ENCODE measurements at regions not wholly inside any gene's neighbourhood (a gene's known extent, or its start where the extent isn't known, plus 50 kb on each side); places are given as distances from the start of the nearest gene placed in this dataset.

- H3K9ac ChIP-seq (ENCODE audit: insufficient read depth in 1 of 2, low read depth in 2 of 2, low read length in 2 of 2) = no peak overlapping the region
- FAIRE-seq (no peak), DNase-seq (ENCODE audit: extremely low read depth in 1 of 4, low spot score in 3 of 4) (no peak), ATAC-seq (no peak)
- H3K4me1 ChIP-seq (replicated peaks in 1 of 2; ENCODE audit: control insufficient read depth in 2 of 2, insufficient read depth in 2 of 2, low read length in 2 of 2) = no peaks in the 10 kb centered on the region
- POLR2A ChIA-PET = no interaction called here
- in situ Hi-C loops (cut with MboI) (no loop called here), intact Hi-C loops (cut with micrococcal nuclease) (no loop called here)
- H4K20me1 ChIP-seq (replicated peaks; ENCODE audit: control insufficient read depth, insufficient read depth, low read length) = no peaks in the 10 kb centered on the region
- TF ChIP-seq, protein P1, sequence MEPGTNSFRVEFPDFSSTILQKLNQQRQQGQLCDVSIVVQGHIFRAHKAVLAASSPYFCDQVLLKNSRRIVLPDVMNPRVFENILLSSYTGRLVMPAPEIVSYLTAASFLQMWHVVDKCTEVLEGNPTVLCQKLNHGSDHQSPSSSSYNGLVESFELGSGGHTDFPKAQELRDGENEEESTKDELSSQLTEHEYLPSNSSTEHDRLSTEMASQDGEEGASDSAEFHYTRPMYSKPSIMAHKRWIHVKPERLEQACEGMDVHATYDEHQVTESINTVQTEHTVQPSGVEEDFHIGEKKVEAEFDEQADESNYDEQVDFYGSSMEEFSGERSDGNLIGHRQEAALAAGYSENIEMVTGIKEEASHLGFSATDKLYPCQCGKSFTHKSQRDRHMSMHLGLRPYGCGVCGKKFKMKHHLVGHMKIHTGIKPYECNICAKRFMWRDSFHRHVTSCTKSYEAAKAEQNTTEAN (CRISPR knock-in tag; IDR thresholded peaks at IDR 0.05) = no peak
- no peak for TF ChIP-seq TCF7L2 (IDR thresholded peaks at IDR 0.05; ENCODE audit: low read depth, low read length)
- TF ChIP-seq, protein P2, sequence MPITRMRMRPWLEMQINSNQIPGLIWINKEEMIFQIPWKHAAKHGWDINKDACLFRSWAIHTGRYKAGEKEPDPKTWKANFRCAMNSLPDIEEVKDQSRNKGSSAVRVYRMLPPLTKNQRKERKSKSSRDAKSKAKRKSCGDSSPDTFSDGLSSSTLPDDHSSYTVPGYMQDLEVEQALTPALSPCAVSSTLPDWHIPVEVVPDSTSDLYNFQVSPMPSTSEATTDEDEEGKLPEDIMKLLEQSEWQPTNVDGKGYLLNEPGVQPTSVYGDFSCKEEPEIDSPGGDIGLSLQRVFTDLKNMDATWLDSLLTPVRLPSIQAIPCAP (CRISPR knock-in tag; IDR thresholded peaks at IDR 0.05; ENCODE audit: borderline replicate concordance) = no peak
- TF ChIP-seq TAF7 (tag; IDR thresholded peaks at IDR 0.05) = no peak
- no peak for TF ChIP-seq ZNF584 (CRISPR knock-in tag; IDR thresholded peaks at IDR 0.05; ENCODE audit: low read depth)
- no peak for TF ChIP-seq GATAD2B (IDR thresholded peaks at IDR 0.05; ENCODE audit: borderline replicate concordance)
- TF ChIP-seq, protein P3, sequence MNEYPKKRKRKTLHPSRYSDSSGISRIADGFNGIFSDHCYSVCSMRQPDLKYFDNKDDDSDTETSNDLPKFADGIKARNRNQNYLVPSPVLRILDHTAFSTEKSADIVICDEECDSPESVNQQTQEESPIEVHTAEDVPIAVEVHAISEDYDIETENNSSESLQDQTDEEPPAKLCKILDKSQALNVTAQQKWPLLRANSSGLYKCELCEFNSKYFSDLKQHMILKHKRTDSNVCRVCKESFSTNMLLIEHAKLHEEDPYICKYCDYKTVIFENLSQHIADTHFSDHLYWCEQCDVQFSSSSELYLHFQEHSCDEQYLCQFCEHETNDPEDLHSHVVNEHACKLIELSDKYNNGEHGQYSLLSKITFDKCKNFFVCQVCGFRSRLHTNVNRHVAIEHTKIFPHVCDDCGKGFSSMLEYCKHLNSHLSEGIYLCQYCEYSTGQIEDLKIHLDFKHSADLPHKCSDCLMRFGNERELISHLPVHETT (CRISPR knock-in tag; conservative IDR thresholded peaks at IDR 0.05 in 1 of 2, IDR thresholded peaks at IDR 0.05 in 1 of 2) = no peak
- TF ChIP-seq ZNF232 (CRISPR knock-in tag; IDR thresholded peaks at IDR 0.05) = no peak
- TF ChIP-seq ZNF124 (CRISPR knock-in tag; IDR thresholded peaks at IDR 0.05) = no peak
- TF ChIP-seq, protein P4, sequence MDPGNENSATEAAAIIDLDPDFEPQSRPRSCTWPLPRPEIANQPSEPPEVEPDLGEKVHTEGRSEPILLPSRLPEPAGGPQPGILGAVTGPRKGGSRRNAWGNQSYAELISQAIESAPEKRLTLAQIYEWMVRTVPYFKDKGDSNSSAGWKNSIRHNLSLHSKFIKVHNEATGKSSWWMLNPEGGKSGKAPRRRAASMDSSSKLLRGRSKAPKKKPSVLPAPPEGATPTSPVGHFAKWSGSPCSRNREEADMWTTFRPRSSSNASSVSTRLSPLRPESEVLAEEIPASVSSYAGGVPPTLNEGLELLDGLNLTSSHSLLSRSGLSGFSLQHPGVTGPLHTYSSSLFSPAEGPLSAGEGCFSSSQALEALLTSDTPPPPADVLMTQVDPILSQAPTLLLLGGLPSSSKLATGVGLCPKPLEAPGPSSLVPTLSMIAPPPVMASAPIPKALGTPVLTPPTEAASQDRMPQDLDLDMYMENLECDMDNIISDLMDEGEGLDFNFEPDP (CRISPR knock-in tag; IDR thresholded peaks at IDR 0.05) = no peak
- no peak for TF ChIP-seq BACH1 (tag; IDR thresholded peaks at IDR 0.05)
- TF ChIP-seq KAT7 (CRISPR knock-in tag; IDR thresholded peaks at IDR 0.05; ENCODE audit: borderline replicate concordance) = no peak
- TF ChIP-seq PHF21A (IDR thresholded peaks at IDR 0.05; ENCODE audit: borderline replicate concordance, low read depth) = no peak
- no peak for TF ChIP-seq NR0B1 (IDR thresholded peaks at IDR 0.05; ENCODE audit: partially characterized antibody)
- no peak overlapping the region for H2AFZ ChIP-seq (ENCODE audit: low read depth, low read length)
- CTCF ChIA-PET (ENCODE audit: low intra/inter-chr PET ratio) = no interaction called here
- WGBS (ENCODE audit: insufficient coverage, low coverage, missing lambda C conversion rate) = 33% methylated on average over 1 of the region's 2 CpGs
- H3K79me2 ChIP-seq (ENCODE audit: control insufficient read depth, insufficient read depth, low read length) = no peaks in the 10 kb centered on the region
- no peak overlapping the region for H3K27ac ChIP-seq (ENCODE audit: extremely low read depth, low read depth, low read length)
- H3K36me3 ChIP-seq (ENCODE audit: control insufficient read depth, insufficient read depth, low read length) = no peaks in the 10 kb centered on the region
- H3K27me3 ChIP-seq (ENCODE audit: control insufficient read depth in 2 of 2, insufficient read depth in 2 of 2, low read length in 2 of 2) = no peaks in the 10 kb centered on the region
- BruUV-seq (replicated peaks) = no TSS peak
- no peak overlapping the region for H3K4me3 ChIP-seq
- H3K9me3 ChIP-seq (replicated peaks; ENCODE audit: control insufficient read depth, insufficient read depth, low read depth, low read length) = peaks cover 2% of the 10 kb centered on the region; the same call in 1 of the 2 replicates
- no peaks in the 10 kb centered on the region for H3K9me1 ChIP-seq (ENCODE audit: control insufficient read depth, insufficient read depth, low read length)
- no peak overlapping the region for H3K4me2 ChIP-seq (ENCODE audit: insufficient read depth, low read length)
Measured at GRCh38 chr13:69423844-69424243, 683.8 kb upstream of the ATXN8OS start.

All from K562 (cell line).